Heart right ventricle (tissue), 16 donors: ENCODE measurements at regions not wholly inside any gene's neighbourhood (a gene's known extent, or its start where the extent isn't known, plus 50 kb on each side); places are given as distances from the start of the nearest gene placed in this dataset.

Source experiments
- ATAC-seq, 8 donors: fragments of 200-7000 bp; cut with Tn5 transposase; one replicate each; pipeline ENCODE4 v1.9.1; 2020; ENCODE audit warnings: mild to moderate bottlenecking in 8 of 8, moderate library complexity in 8 of 8, moderate number of reproducible peaks in 1 of 8
- DNase-seq, 2 donors: peaks; one replicate each; pipeline ENCODE4 v3.0.0-alpha.2; 2020
- H3K27ac ChIP-seq, 10 donors: fragments of 200-600 bp; sonication (generic) in 2 of 10; one replicate each; pipeline versions ENCODE4 v1.5.0 to v1.8.0; 2020 to 2022; ENCODE audit warnings: mild to moderate bottlenecking in 3 of 10
- H3K27me3 ChIP-seq, 7 donors: fragments of 200-600 bp; one replicate each; pipeline ENCODE4 v1.8.0; 2021 to 2022; ENCODE audit warnings: mild to moderate bottlenecking in 2 of 7
- H3K36me3 ChIP-seq, 9 donors: fragments of 200-600 bp; sonication (generic) in 1 of 9; one replicate each; pipeline versions ENCODE4 v1.5.0 to v1.8.0; 2020 to 2022; ENCODE audit warnings: mild to moderate bottlenecking in 2 of 9
- H3K4me1 ChIP-seq, 9 donors: fragments of 200-600 bp; sonication (generic) in 1 of 9; one replicate each; pipeline versions ENCODE4 v1.5.0 to v1.8.0; 2020 to 2022; ENCODE audit warnings: mild to moderate bottlenecking in 4 of 9
- H3K4me3 ChIP-seq, 10 donors: fragments of 200-600 bp; sonication (generic) in 2 of 10; one replicate each; pipeline versions ENCODE4 v1.5.0 to v1.8.0; 2020 to 2022; ENCODE audit warnings: mild to moderate bottlenecking in 7 of 10, moderate library complexity in 2 of 10
- H3K9me3 ChIP-seq, 11 donors: fragments of 200-600 bp in 10 of 11; sonication (generic) in 2 of 11; one replicate each; pipeline versions ENCODE4 v1.5.0 to v1.8.0; 2013 to 2022; ENCODE audit warnings: mild to moderate bottlenecking in 2 of 11, control low read depth in 1 of 11, moderate library complexity in 1 of 11
- WGBS, 2 donors: extraction: QIAGEN DNeasy Blood & Tissue Kit; methylation state at CpG; one replicate each; pipeline ENCODE4 v1.1.7; 2013; ENCODE audit warnings: inconsistent platforms in 1 of 2; 5-methylcytosine and 5-hydroxymethylcytosine counted together
- intact Hi-C, 10 donors: fragments of 100-400 bp; cut with DNase I; formaldehyde crosslinking; loops; one replicate each; pipeline versions ENCODE4 v1.11.1 to v1.14.2; 2022
- TF ChIP-seq, protein P1 (sequence below), 9 donors: fragments of 200-600 bp; sonication (generic) in 2 of 9; IDR thresholded peaks; one replicate each; pipeline versions ENCODE4 v1.5.0 to v1.8.0; 2021 to 2022; ENCODE audit warnings: antibody characterized with exemption in 9 of 9, mild to moderate bottlenecking in 5 of 9, moderate library complexity in 1 of 9
- donor health status: Arrhythmogenic right ventricular cardiomyopathy.
- donor health status: ischemic (EF 13 %, LVEDD 7.1; RV severe dilation, severe dysfunction).
- donor health status: healthy with polysubstance abuse.
- donor health status: DM: no; HTN: yes; CAD: no.
- donor health status: DM: no; HTN: no; CAD: no.
- donor health status: ischemic (EF 25% LVEDD 6.9; RV normal size, moderate dysfunction).
- donor health status: ischemic (EF 25% LVEDD 5.7; RV mildly dilated, moderate dysfunction).
- donor health status: healthy.
- donor health status: DM: yes; HTN: yes; CAD: no.
- donor health status: Ischemic cardiomyopathy.
- donor health status: ischemic (EF 35%, LVEDD 5.7; RV mildly dilated, moderate dysfunction).
- donor health status: nonischemic (EF 11% LVEDD 7.7; RV severe dilation, severe dysfunction).
- donor health status: DM: yes; HTN: yes; CAD: no.
- donor health status: PGD.
- donor health status: ischemic (EF 29% LVEDD 5.4; RV normal size, mild dysfunction).
- donor health status: nonischemic (EF 23%, LVEDD 6.1; RV moderate dilation, normal function).

DNA sequence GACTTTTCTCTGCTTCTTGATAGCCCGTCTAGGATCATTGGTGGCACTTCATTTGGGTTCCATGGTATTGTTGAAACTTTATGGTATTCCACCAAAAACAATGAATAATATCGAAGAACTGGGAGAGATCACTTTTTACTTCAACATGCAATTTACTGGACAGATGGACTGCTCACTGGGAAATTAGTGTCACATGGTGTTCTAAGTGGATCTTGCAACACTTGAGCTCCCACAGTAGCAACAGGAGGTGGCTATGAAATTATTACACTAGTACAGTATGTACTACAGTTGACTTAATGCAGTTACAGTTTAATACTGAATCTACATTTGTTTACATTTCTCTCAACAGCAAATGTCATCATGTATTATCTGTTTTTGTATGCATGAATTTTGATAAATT, 997.3 kb downstream of the REEP3 start:
- Histone ChIP-seq H3K27ac (no peak overlapping the region), H3K4me3 (no peak overlapping the region), H3K9me3 (no peaks in the 10 kb centered on the region), H3K4me1 (no peaks in the 10 kb centered on the region), H3K36me3 (no peaks in the 10 kb centered on the region), H3K27me3 (no peaks in the 10 kb centered on the region)
- TF ChIP-seq, protein P1, sequence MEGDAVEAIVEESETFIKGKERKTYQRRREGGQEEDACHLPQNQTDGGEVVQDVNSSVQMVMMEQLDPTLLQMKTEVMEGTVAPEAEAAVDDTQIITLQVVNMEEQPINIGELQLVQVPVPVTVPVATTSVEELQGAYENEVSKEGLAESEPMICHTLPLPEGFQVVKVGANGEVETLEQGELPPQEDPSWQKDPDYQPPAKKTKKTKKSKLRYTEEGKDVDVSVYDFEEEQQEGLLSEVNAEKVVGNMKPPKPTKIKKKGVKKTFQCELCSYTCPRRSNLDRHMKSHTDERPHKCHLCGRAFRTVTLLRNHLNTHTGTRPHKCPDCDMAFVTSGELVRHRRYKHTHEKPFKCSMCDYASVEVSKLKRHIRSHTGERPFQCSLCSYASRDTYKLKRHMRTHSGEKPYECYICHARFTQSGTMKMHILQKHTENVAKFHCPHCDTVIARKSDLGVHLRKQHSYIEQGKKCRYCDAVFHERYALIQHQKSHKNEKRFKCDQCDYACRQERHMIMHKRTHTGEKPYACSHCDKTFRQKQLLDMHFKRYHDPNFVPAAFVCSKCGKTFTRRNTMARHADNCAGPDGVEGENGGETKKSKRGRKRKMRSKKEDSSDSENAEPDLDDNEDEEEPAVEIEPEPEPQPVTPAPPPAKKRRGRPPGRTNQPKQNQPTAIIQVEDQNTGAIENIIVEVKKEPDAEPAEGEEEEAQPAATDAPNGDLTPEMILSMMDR (IDR thresholded peaks at IDR 0.05): no peak
- DNase-seq (no peak), ATAC-seq (no peak)
- intact Hi-C loops: no loop called here
- 72 to 91% methylated on average over 2 of the region's 2 CpGs for WGBS, 2 donors

DNA sequence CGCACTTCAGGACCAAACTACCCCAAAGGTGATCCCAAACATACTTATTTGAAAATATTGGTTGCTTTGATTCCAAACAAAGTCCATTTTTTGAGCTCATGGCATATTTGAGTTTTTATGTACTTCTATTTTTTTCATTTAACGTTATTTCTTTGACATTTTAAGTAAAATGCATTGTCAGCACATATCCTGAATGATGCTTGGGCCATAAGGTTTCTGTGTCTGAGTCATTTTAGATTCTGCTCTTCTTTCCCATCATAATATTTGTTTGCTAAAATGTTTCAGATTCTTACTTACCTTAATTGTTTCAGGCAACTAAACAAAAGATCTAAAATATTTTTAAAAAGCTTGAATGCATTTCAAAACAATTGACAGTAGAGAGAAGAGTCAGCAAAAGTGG, 998.2 kb downstream of the REEP3 start:
- DNase-seq: no peak
- intact Hi-C loops: no loop called here
- no peak overlapping the region for H3K27ac ChIP-seq

DNA sequence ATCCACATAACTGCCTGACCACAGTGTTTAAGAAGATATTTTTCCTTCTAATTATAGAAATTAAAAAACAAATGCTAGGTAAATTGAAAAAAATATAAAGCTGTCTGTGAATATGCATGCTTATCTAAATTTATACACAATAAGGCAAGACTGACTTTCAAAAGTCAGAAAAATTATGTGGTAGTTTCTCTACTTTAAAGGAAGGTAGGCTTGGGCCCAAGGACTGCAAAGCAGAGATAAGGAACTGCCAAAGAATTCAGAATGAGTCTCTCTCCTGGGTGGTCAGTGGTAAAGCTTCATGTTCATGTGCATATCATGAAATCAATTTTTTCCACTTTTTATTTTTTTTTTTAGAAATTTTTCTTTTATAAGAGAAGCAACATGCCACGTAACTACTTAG, 998.6 kb downstream of the REEP3 start:
- H3K27me3 ChIP-seq: no peaks in the 10 kb centered on the region
- no peak for ATAC-seq
- intact Hi-C loops: no loop called here
- 80 to 89% methylated on average over 1 of the region's 1 CpG for WGBS, 2 donors
- no peaks in the 10 kb centered on the region for H3K36me3 ChIP-seq
- H3K9me3 ChIP-seq: no peaks in the 10 kb centered on the region
- no peak overlapping the region for H3K27ac ChIP-seq
- DNase-seq: no peak
- H3K4me1 ChIP-seq: no peaks in the 10 kb centered on the region
- TF ChIP-seq, protein P1 (IDR thresholded peaks at IDR 0.05): no peak
- no peak overlapping the region for H3K4me3 ChIP-seq

More for the DNA sequence above, 998.2 kb downstream of the REEP3 start:
- Histone ChIP-seq H3K36me3 (no peaks in the 10 kb centered on the region), H3K27me3 (no peaks in the 10 kb centered on the region), H3K4me1 (no peaks in the 10 kb centered on the region), H3K9me3 (no peaks in the 10 kb centered on the region), H3K4me3 (no peak overlapping the region)
- no peak for ATAC-seq
- TF ChIP-seq, protein P1 (IDR thresholded peaks at IDR 0.05): no peak
- 39 to 58% methylated on average over 2 of the region's 2 CpGs for WGBS, 2 donors

DNA sequence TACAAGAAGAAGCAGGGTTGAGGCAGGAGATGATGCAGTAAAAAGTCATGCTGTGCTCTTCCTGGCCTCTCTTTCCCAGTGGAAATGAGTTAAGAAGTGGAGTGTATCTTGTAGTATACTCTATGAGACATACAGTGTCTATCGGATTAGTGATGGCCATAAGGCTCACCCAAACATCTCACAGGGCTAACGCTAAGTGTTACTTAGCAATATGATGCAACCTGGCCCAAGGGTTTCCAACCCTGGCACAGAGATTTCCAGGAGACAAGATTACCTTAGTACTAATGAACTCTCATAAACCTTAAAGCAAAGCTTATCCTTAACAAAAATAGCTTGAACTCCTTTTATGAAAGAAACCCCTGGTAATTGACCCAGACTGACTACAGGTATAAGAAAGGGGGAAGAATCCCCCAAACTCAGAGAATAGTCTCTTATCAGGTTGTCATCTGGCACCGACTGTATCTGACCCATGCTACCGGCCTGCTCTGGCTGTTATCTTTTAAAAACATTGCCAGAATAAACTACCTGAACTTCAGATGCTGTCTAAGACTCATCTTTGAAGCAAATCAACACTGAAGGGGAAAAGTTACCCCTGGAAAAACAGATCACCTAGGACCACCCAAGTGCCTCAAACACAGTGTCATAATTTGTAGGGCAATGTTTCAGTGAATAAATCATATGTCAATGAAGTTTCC, 1002.0 kb downstream of the REEP3 start:
- WGBS, 2 donors: 55 to 57% methylated on average over 4 of the region's 4 CpGs
- TF ChIP-seq, protein P1 (IDR thresholded peaks at IDR 0.05): no peak
- Histone ChIP-seq H3K36me3 (no peaks in the 10 kb centered on the region), H3K4me1 (no peaks in the 10 kb centered on the region), H3K9me3 (no peaks in the 10 kb centered on the region), H3K27me3 (no peaks in the 10 kb centered on the region), H3K27ac (no peak overlapping the region), H3K4me3 (no peak overlapping the region)
- no peak for DNase-seq
- ATAC-seq: no peak
- intact Hi-C loops: no loop called here
